H9 (cell line): ENCODE measurements at regions not wholly inside any gene's neighbourhood (a gene's known extent, or its start where the extent isn't known, plus 50 kb on each side); places are given as distances from the start of the nearest gene placed in this dataset.

Source experiments
- DNase-seq: peaks from one replicate; pipeline ENCODE4 v3.0.0-alpha.2; 2017
- H2AFZ ChIP-seq: one replicate; pipeline ENCODE4 v1.6.1; 2013; ENCODE audit warnings: mild to moderate bottlenecking, low read length, control low read depth, moderate library complexity
- H2AK5ac ChIP-seq: 2 replicates; pipeline ENCODE4 v1.6.1; 2013; ENCODE audit warnings: low read length, control low read depth, mixed read lengths; ENCODE audit not compliant: insufficient read length
- H2BK120ac ChIP-seq: one replicate; pipeline ENCODE4 v1.6.1; 2013; ENCODE audit warnings: low read depth, mild to moderate bottlenecking, low read length, control low read depth, inconsistent platforms; ENCODE audit not compliant: poor library complexity, severe bottlenecking
- H2BK12ac ChIP-seq: 2 replicates; pipeline ENCODE4 v1.6.1; 2013; ENCODE audit warnings: low read length, control low read depth, mixed read lengths, low read depth; ENCODE audit not compliant: insufficient read length
- H2BK15ac ChIP-seq: 2 replicates; pipeline ENCODE4 v1.6.1; 2013; ENCODE audit warnings: low read depth, low read length, control low read depth
- H2BK20ac ChIP-seq: one replicate; pipeline ENCODE4 v1.6.1; 2013; ENCODE audit warnings: low read depth, mild to moderate bottlenecking, low read length, control low read depth, inconsistent platforms; ENCODE audit not compliant: poor library complexity, severe bottlenecking
- H2BK5ac ChIP-seq: 2 replicates; pipeline ENCODE4 v1.6.1; 2013; ENCODE audit warnings: low read length, control low read depth, mixed read lengths; ENCODE audit not compliant: insufficient read length
- H3K14ac ChIP-seq: 2 replicates; pipeline ENCODE4 v1.6.1; 2013; ENCODE audit warnings: low read length, control low read depth; ENCODE audit not compliant: insufficient read depth
- H3K18ac ChIP-seq: 2 replicates; pipeline ENCODE4 v1.6.1; 2013; ENCODE audit warnings: low read depth, mild to moderate bottlenecking, mixed read lengths, low read length, control low read depth; ENCODE audit not compliant: insufficient read length
- H3K23ac ChIP-seq: 2 replicates; pipeline ENCODE4 v1.6.1; 2013; ENCODE audit warnings: low read length, control low read depth, mixed read lengths, low read depth; ENCODE audit not compliant: insufficient read length
- H3K23me2 ChIP-seq: 2 replicates; pipeline ENCODE4 v1.6.1; 2013; ENCODE audit warnings: low read depth, mild to moderate bottlenecking, mixed read lengths, low read length, control low read depth; ENCODE audit not compliant: insufficient read length, poor library complexity, severe bottlenecking
- H3K27ac ChIP-seq: 2 replicates; pipeline ENCODE4 v1.5.1; 2013; ENCODE audit warnings: low read length, control low read depth, mixed read lengths, low read depth; ENCODE audit not compliant: insufficient read length
- H3K27me3 ChIP-seq: 2 replicates; pipeline ENCODE4 v1.6.1; 2013; ENCODE audit warnings: low read length, control low read depth, inconsistent platforms; ENCODE audit not compliant: insufficient read depth
- H3K4ac ChIP-seq: 2 replicates; pipeline ENCODE4 v1.6.1; 2013; ENCODE audit warnings: low read depth, mild to moderate bottlenecking, control low read depth, inconsistent platforms, low read length, moderate library complexity
- H3K4me1 ChIP-seq: 2 replicates; pipeline ENCODE4 v1.6.1; 2013; ENCODE audit warnings: low read length, control low read depth, inconsistent platforms; ENCODE audit not compliant: insufficient read depth
- H3K4me2 ChIP-seq: 2 replicates; pipeline ENCODE4 v1.6.1; 2013; ENCODE audit warnings: low read length, control low read depth, mixed read lengths; ENCODE audit not compliant: insufficient read length, insufficient read depth
- H3K56ac ChIP-seq: 2 replicates; pipeline ENCODE4 v1.6.1; 2013; ENCODE audit warnings: low read depth, mild to moderate bottlenecking, mixed read lengths, low read length, control low read depth; ENCODE audit not compliant: insufficient read length
- H3K79me1 ChIP-seq: 2 replicates; pipeline ENCODE4 v1.6.1; 2013; ENCODE audit warnings: low read depth, mild to moderate bottlenecking, moderate library complexity, low read length, control low read depth, inconsistent platforms; ENCODE audit not compliant: insufficient read depth, poor library complexity, severe bottlenecking
- H3K79me2 ChIP-seq: 2 replicates; pipeline ENCODE4 v1.6.1; 2013; ENCODE audit warnings: low read length, control low read depth, inconsistent platforms; ENCODE audit not compliant: insufficient read depth
- H3K9ac ChIP-seq: 2 replicates; pipeline ENCODE4 v1.6.1; 2013; ENCODE audit warnings: low read length, control low read depth, mixed read lengths; ENCODE audit not compliant: insufficient read length; ENCODE audit errors: extremely low read depth
- H3K9me3 ChIP-seq: one replicate; pipeline ENCODE4 v1.6.1; 2013; ENCODE audit warnings: low read depth, low read length, inconsistent platforms; ENCODE audit not compliant: control insufficient read depth
- H3T11ph ChIP-seq: one replicate; pipeline ENCODE4 v1.6.1; 2013; ENCODE audit warnings: mild to moderate bottlenecking, low read length, control low read depth, inconsistent platforms
- H4K20me1 ChIP-seq: one replicate; pipeline ENCODE4 v1.6.1; 2013; ENCODE audit not compliant: control insufficient read depth, insufficient read length, insufficient read depth
- H4K5ac ChIP-seq: 2 replicates; pipeline ENCODE4 v1.6.1; 2013; ENCODE audit warnings: low read depth, mild to moderate bottlenecking, mixed read lengths, low read length, control low read depth; ENCODE audit not compliant: insufficient read length
- H4K8ac ChIP-seq: replicated peaks from 2 replicates; pipeline ENCODE4 v1.6.1; 2013; ENCODE audit warnings: low read length, control low read depth, mixed read lengths, low read depth; ENCODE audit not compliant: insufficient read length
- H4K91ac ChIP-seq: 2 replicates; pipeline ENCODE4 v1.6.1; 2013; ENCODE audit warnings: low read depth, mild to moderate bottlenecking, moderate library complexity, mixed read lengths, low read length, control low read depth; ENCODE audit not compliant: insufficient read length
- H3K27ac Mint-ChIP-seq, 3 experiments: 2 replicates in 2 of 3; 3 replicates in 1 of 3; pipeline ENCODE4 v1.8.0; 2020 to 2021; ENCODE audit warnings: mixed read lengths in 3 of 3, mild to moderate bottlenecking in 1 of 3, moderate library complexity in 1 of 3
- H3K27me3 Mint-ChIP-seq: 2 replicates; pipeline ENCODE4 v1.8.0; 2021; ENCODE audit warnings: low read depth, mild to moderate bottlenecking, moderate library complexity, mixed read lengths
- H3K36me3 Mint-ChIP-seq, 3 experiments: 2 replicates in 2 of 3; 3 replicates in 1 of 3; pipeline ENCODE4 v1.8.0; 2020 to 2021; ENCODE audit warnings: low read depth in 3 of 3, mixed read lengths in 3 of 3; ENCODE audit not compliant: insufficient read depth in 1 of 3
- H3K4me1 Mint-ChIP-seq, 2 experiments: 2 replicates each; pipeline ENCODE4 v1.8.0; 2020; ENCODE audit warnings: mixed read lengths in 2 of 2
- H3K4me3 Mint-ChIP-seq, 2 experiments: 2 replicates in 1 of 2; 3 replicates in 1 of 2; pipeline ENCODE4 v1.8.0; 2020 to 2021; ENCODE audit warnings: mild to moderate bottlenecking in 2 of 2, mixed read lengths in 2 of 2, moderate library complexity in 1 of 2
- H3K9me3 Mint-ChIP-seq, 2 experiments: 2 replicates in 1 of 2; 3 replicates in 1 of 2; pipeline ENCODE4 v1.8.0; 2020; ENCODE audit warnings: mild to moderate bottlenecking in 2 of 2, mixed read lengths in 2 of 2, moderate library complexity in 1 of 2
- CTCF ChIP-seq: fragments of 200-600 bp; sonication (generic); conservative IDR thresholded peaks from 3 replicates; pipeline ENCODE4 v1.8.0; 2021; ENCODE audit warnings: antibody characterized with exemption, mild to moderate bottlenecking

GRCh38 chr2:56109994-56110393 lies 73.8 kb upstream of the CCDC85A start:
- H3K79me1 ChIP-seq = no peaks in the 10 kb centered on the region
- no peak overlapping the region for H3K9ac ChIP-seq
- peaks cover 1% of the 10 kb centered on the region for H3K27me3 Mint-ChIP-seq
- H3K4me1 ChIP-seq = peaks cover 4% of the 10 kb centered on the region; the same call in 1 of the 2 replicates
- H3K27ac Mint-ChIP-seq = no peak overlapping the region
- no peak overlapping the region for H2AFZ ChIP-seq
- peaks cover 15 to 27% of the 10 kb centered on the region in 2 experiments for H3K4me1 Mint-ChIP-seq
- H4K5ac ChIP-seq = no peak overlapping the region
- no peaks in the 10 kb centered on the region; a peak in 1 of 7 replicates for H3K36me3 Mint-ChIP-seq
- H3K23ac ChIP-seq = no peak overlapping the region
- no peak overlapping the region for H3K4me2 ChIP-seq
- H3K27me3 ChIP-seq = no peaks in the 10 kb centered on the region
- no peak overlapping the region for H4K91ac ChIP-seq
- H3K23me2 ChIP-seq = no peaks in the 10 kb centered on the region
- H2BK20ac ChIP-seq = no peak overlapping the region
- H4K8ac ChIP-seq = no peak overlapping the region
- no peak for DNase-seq
- H3K4ac ChIP-seq = no peak overlapping the region
- no peak overlapping the region for H2BK12ac ChIP-seq
- no peak overlapping the region for H3K18ac ChIP-seq
- H3K79me2 ChIP-seq = no peaks in the 10 kb centered on the region
- H3K14ac ChIP-seq = no peak overlapping the region
- H2BK5ac ChIP-seq = no peak overlapping the region
- no peak overlapping the region for H3K4me3 Mint-ChIP-seq
- H3K9me3 ChIP-seq = no peaks in the 10 kb centered on the region
- TF ChIP-seq CTCF = no peak
- no peak overlapping the region for H2AK5ac ChIP-seq
- H3K9me3 Mint-ChIP-seq = no peaks in the 10 kb centered on the region; a peak in 2 of 5 replicates
- H4K20me1 ChIP-seq = no peaks in the 10 kb centered on the region
- no peak overlapping the region for H3K27ac ChIP-seq
- no peak overlapping the region for H3T11ph ChIP-seq
- H2BK15ac ChIP-seq = no peak overlapping the region
- H3K56ac ChIP-seq = no peak overlapping the region
- no peak overlapping the region for H2BK120ac ChIP-seq
